RWPE2 (cell line): ENCODE measurements at regions not wholly inside any gene's neighbourhood (a gene's known extent, or its start where the extent isn't known, plus 50 kb on each side); places are given as distances from the start of the nearest gene placed in this dataset.

Experiments
- ATAC-seq: fragments of 200-7000 bp; cut with Tn5 transposase; 3 replicates; pipeline ENCODE4 v1.9.1; 2021; ENCODE audit warnings: low read depth
- DNase-seq: peaks from one replicate; pipeline ENCODE4 v3.0.0-alpha.2; 2020; ENCODE audit warnings: low spot score
- H3K27ac ChIP-seq: fragments of 450-650 bp; 2 replicates; pipeline ENCODE4 v1.5.1; 2017; ENCODE audit warnings: mild to moderate bottlenecking; ENCODE audit not compliant: poor library complexity, severe bottlenecking
- H3K27me3 ChIP-seq: fragments of 250-450 bp; sonication (Bioruptor Pico); 2 replicates; pipeline ENCODE4 v1.5.1; 2021; ENCODE audit warnings: mild to moderate bottlenecking, moderate library complexity; ENCODE audit not compliant: insufficient read depth, poor library complexity, severe bottlenecking
- H3K36me3 ChIP-seq: fragments of 250-450 bp; sonication (Bioruptor Pico); 2 replicates; pipeline ENCODE4 v1.5.1; 2020; ENCODE audit warnings: low read depth, mild to moderate bottlenecking, moderate library complexity
- H3K4me1 ChIP-seq: fragments of 250-450 bp; sonication (Bioruptor Pico); 2 replicates; pipeline ENCODE4 v1.5.1; 2021; ENCODE audit warnings: mild to moderate bottlenecking, moderate library complexity; ENCODE audit not compliant: insufficient read depth, poor library complexity, severe bottlenecking
- H3K4me3 ChIP-seq: fragments of 250-450 bp; sonication (Bioruptor Pico); 2 replicates; pipeline ENCODE4 v1.5.1; 2021; ENCODE audit warnings: mild to moderate bottlenecking, moderate library complexity; ENCODE audit not compliant: severe bottlenecking
- H3K9me3 ChIP-seq: fragments of 250-450 bp; sonication (Bioruptor Pico); 2 replicates; pipeline ENCODE4 v1.5.1; 2021; ENCODE audit warnings: mild to moderate bottlenecking, moderate library complexity; ENCODE audit not compliant: severe bottlenecking
- CTCF ChIP-seq: fragments of 450-650 bp; IDR thresholded peaks from one replicate; pipeline ENCODE4 v1.5.1; 2017; ENCODE audit warnings: mild to moderate bottlenecking, moderate library complexity; ENCODE audit not compliant: poor library complexity, severe bottlenecking

- Histone ChIP-seq H3K4me3 (no peak overlapping the region), H3K27ac (no peak overlapping the region), H3K4me1 (no peaks in the 10 kb centered on the region), H3K9me3 (no peaks in the 10 kb centered on the region), H3K36me3 (no peaks in the 10 kb centered on the region), H3K27me3 (no peaks in the 10 kb centered on the region)
- TF ChIP-seq CTCF = no peak
- ATAC-seq = peak; percentile 70; the same call in 2 of the 3 replicates
- DNase-seq = no peak
These were observed 269.1 kb downstream of the KIF4B start for GRCh38 chr5:155282503-155283107.

- H3K4me3 ChIP-seq = no peak overlapping the region
- no peaks in the 10 kb centered on the region for H3K27me3 ChIP-seq
- H3K27ac ChIP-seq = no peak overlapping the region
- no peaks in the 10 kb centered on the region for H3K4me1 ChIP-seq
- DNase-seq (no peak), ATAC-seq (no peak)
- TF ChIP-seq CTCF = no peak
- H3K36me3 ChIP-seq = no peaks in the 10 kb centered on the region
- H3K9me3 ChIP-seq = no peaks in the 10 kb centered on the region
These were observed 272.2 kb downstream of the KIF4B start for GRCh38 chr5:155285706-155286105.

- DNase-seq = no peak
- Histone ChIP-seq H3K36me3 (no peaks in the 10 kb centered on the region), H3K27ac (no peak overlapping the region), H3K4me3 (no peak overlapping the region), H3K27me3 (no peaks in the 10 kb centered on the region), H3K4me1 (no peaks in the 10 kb centered on the region), H3K9me3 (no peaks in the 10 kb centered on the region)
- ATAC-seq = 0 out of 3 replicates have a peak, but pooled peaks have one; percentile 19
- no peak for TF ChIP-seq CTCF
These were observed 277.4 kb downstream of the KIF4B start for GRCh38 chr5:155290937-155291336.

- Histone ChIP-seq H3K4me3 (no peak overlapping the region), H3K36me3 (no peaks in the 10 kb centered on the region), H3K27ac (no peak overlapping the region), H3K27me3 (no peaks in the 10 kb centered on the region), H3K9me3 (no peaks in the 10 kb centered on the region), H3K4me1 (no peaks in the 10 kb centered on the region)
- ATAC-seq (no peak), DNase-seq (no peak)
- no peak for TF ChIP-seq CTCF
These were observed 280.1 kb downstream of the KIF4B start for GRCh38 chr5:155293605-155294178.

DNA sequence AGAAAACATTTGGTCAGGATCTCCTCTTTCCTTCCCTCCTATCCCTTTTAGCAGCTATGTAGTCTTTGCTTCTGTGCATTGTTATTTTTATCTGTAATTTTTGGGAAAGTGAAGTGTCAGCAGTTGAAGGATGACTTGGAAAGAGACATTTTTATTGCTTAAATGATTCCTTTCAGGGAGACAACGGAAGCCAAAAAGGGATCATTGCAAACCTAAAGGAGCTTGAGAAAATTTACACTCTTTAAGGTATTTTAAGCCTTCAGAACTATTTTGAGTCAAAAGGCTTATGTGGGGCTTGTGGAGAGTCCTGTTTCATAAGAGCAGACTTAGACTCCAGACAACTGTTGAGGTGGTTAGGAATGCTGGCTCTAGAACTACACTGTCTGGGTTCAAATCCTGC, 281.6 kb downstream of the KIF4B start:
- Histone ChIP-seq H3K9me3 (no peaks in the 10 kb centered on the region), H3K4me3 (no peak overlapping the region), H3K4me1 (no peaks in the 10 kb centered on the region), H3K27me3 (no peaks in the 10 kb centered on the region), H3K27ac (no peak overlapping the region), H3K36me3 (no peaks in the 10 kb centered on the region)
- TF ChIP-seq CTCF = no peak
- DNase-seq (no peak), ATAC-seq (no peak)
